Fibroblast of skin of back (primary cell): ENCODE measurements at regions not wholly inside any gene's neighbourhood (a gene's known extent, or its start where the extent isn't known, plus 50 kb on each side); places are given as distances from the start of the nearest gene placed in this dataset.
A peak's percentile ranks its signal among the peaks of the same experiment; 100 is the strongest.
"Not testable (repeated sequence)": the region's sequence is repeated elsewhere in the genome, so short reads cannot be mapped to it uniquely, and the experiment has no call there.

Experiments
- DNase-seq: peaks from one replicate; pipeline ENCODE4 v3.0.0-alpha.2; 2013

DNA sequence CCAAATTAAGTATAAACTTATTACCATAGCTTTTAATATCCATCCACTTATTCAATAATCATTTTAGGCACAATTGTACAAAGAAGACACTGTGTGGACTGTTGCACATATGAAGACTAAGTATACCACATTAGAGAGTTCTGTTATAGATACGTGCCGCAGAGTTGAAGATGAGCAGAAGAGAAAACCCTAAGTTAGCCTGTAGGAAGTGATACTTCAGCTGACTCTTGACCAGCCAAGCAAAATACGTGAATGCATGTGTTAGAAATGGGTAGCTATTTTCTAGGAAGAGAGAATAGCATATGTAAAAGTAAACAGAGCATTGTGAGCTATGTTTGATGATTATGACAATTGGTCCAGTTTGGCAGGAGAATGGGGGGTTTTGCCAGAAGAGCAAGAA is 272.0 kb upstream of the ATP11B start:
- DNase-seq: no peak

DNA sequence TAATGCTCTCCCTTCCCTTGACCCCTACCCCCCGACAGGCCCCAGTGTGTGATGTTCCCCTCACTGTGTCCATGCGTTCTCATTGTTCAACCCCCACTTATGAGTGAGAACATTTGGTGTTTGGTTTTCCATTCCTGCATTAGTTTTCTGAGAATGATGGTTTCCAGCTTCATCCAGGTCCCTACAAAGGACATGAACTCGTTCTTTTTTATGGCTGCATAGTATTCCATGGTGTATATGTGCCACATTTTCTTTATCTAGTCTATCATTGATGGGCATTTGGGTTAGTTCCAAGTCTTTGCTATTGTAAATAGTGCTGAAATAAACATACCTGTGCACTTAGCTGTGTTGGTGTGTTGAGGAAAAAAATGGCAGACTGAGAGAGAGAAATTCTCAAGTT is 269.9 kb upstream of the ATP11B start:
- not testable (repeated sequence) for DNase-seq

DNA sequence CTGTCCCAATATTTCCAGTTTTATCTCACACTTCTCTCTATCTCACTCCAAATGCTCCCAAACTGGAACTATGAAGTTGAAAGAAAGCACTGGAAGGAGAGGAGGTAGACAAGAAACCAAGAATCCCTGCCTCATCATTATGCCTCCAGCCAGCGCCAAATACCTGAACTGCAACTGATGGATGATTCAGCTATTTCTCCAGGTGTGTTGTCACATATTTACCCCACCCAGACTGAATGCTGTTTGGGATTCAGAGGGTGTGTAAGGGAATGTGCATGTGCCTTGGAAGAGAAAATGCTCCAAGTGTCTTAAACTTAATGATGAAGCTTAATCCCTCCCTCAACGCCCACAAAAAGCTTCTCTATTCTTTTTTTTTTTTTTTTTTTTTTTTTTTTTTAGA is 269.5 kb upstream of the ATP11B start:
- DNase-seq: no peak

DNA sequence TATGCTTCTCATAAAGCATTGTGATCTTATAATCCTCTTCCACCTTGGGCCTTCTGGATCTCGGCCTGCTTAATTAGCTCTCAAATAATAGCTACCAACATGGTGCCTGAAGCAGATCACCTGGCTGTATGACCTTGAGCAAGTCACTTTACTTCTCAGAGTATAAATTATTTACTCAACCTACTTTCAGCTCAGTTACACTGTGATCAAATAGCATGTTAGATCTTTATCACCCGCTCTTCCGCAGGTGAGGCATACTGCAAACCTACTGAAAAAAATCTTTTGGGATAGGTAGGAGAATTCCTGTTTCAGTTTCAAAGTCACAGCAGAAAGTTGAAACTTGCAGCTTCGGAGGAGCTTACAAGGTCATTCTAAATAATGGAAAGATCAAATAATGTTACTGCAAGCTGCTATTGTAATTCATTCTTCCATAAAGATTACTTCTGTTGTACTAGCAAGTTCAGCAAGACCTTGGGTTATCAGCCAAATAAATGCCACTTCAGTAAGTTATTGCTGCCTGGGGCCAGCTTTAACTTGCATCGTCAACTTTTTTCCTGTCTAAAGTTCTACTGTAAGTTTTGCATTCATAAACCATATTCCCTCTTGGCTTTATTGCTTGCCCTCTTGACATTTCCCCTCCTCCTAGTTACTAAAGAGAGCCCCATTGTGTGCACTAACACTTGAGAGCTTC is 268.4 kb upstream of the ATP11B start:
- no peak for DNase-seq

DNA sequence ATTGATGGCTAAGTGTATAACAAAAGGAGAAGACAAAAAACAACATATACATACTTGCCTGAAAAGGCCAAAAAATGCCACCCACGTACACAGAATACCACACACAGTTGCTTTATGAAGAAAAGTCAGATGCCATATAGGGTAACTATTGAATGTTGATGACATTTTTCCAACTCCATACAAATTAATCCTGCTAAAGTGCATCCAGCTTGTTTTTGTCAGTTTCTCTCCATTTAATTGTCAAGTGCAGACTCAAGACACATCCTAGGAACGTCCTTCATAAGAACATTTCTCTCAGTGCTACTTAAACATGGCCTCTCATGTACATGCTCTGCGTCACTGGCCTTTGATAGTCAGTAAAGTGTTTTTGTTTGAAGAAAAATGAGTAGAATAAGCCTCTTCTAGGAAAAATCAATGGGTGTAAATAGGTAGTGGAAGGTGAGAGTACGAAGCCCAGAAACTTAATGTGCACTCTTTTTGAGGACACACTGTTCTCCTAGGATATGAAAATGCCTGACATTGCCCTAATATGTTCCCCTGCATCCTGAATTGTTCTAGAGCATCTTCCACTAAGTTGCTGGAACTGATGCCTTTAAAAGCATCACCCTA is 267.4 kb upstream of the ATP11B start:
- DNase-seq: no peak

DNA sequence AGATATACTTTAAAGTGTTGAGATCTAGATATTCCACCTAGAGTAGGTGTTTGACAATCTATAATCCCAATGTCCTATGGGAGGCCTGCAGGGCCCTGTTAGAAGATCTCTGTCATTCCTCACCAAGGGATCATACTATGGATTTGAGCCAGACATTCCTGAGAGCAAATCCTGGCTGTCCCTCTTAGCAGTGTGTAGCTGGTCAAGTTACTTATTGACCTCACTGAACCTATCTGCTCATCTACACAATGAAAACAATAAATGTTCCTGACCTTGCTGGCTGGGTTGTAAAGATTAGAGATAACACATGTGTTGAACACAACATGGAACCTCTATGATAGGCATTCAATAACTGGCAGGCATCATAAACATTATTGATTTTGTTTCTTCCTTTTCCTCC is 265.6 kb upstream of the ATP11B start:
- DNase-seq: peak; percentile 34

DNA sequence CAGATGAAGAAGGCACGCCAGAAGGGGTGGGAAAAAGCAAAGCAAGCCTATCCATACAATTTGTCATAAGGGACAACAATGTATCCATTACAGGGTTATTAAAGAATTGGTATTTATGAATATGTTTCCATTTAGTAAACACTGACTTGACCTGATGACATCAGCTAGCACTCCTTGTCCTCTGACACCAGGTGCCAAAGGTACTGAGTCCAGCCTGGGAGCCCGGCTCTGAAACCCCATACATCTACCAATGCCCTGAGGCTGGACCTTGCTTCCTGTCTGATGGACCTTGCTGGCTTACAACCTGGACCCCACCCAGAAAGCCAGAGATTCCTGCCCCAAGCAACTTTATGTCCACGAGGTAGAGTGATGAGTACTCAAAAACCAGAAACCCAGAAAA is 263.0 kb upstream of the ATP11B start:
- DNase-seq: no peak

DNA sequence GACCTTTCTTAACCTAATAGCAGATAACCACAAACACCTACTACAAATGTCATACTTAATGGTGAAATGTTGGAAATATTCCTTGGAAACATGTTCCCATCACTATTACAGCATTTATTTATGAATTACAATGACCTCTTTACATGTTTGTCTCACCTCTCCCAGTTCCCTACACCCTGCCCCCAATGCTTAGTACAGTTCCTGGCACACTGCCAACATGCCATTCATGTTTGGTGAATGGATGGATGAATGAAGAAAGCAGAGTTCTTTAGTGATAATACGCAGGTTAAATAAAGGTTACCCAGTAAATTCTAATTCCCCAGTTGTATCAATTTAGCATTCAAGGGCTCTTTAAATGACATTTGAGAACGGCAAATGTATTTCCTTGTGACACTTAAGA is 259.9 kb upstream of the ATP11B start:
- DNase-seq: no peak

DNA sequence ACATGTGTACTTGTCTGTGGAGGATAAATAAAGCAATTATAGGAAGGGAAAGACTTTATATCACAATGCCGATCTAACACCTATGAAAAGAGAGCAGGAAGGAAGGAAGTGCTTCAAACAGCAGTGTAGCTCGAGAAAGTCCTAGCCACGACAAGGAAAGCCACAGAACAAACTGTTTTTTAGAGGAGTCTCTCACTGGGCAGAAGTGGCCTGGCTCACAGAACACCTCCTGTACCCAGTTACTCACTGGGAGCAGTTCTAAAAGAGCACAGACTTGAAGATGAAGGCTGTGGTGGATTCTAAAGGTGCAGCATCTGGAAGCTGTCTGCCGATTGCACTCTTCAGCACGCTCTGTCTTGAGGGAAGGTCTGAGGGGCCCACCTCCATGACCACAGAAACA is 248.8 kb upstream of the ATP11B start:
- no peak for DNase-seq

DNA sequence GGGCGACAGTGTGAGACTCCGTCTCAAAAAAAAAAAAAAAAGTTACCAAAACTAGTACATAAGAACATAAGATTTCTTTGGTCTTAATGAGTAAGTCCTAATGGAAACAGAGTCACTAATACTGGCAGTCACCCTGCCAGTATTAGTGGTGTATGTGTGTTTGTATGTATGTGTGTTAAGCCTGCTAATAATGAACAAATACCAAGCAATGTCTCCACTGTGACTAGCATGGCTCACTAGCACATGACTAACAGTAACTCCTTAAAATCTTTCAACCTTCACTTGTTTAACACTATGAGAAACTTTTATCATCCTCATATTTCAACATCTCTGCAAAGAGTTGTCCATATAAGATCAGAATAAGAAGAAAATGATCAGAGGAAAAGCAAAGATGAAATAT is 231.0 kb upstream of the ATP11B start:
- DNase-seq: no peak

DNA sequence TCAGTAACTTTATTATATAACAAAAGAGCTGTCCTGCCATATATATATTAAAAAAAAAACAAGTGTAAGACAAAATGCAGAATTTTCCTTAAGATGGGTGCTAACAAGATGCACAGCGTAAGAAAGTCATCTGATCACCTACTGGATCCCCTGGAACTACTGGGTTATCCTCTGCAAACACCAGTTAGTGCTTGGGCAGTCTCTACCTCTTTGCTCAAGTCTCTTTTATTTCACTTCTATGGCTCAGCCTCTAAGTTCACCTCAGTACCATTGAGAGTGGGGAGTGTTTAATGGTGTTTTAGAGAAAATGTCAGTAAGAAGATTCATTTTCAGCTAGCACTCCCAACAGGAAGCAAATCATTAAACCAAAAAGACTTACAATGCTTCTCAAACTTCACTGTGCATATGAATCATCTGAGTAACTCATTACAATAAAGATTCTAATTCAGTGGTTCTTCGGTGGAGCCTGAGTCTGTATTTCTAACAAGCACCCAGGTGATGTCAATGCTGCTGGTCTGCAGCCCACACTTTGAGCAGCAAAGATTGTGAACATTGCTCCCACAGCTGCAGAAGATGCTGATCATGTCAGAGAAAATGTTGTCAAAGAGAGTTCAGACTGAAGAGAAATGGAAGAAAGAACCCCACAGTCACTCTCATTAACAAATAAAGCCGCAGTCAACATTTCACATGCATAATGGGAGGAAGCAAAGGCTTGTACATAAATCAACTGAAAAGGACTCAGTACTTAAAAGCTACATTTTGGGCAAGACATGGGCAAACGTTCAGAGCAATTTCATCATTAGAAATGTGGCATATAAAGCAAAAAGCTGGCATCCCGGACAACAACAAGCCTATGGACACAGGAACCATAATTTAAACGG is 227.1 kb upstream of the ATP11B start:
- DNase-seq: no peak

DNA sequence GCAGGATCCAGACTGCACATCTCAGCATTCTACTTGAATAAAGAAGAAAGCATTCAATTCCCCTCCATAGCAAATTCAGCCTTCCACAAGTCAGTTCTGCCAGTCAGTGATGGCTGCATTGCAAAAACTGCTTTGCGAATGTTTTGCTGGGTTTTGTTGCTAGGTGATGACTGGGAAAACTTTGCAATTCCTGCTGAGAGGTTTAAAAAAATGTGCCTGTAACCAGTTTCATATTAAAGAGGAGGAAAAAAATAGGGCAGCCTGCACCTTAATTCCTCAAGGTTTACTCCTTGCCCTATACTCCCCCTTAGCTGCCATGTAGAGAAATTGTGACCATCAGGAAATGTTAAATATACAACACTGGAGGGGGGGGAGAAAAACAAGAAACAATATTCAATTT is 225.6 kb upstream of the ATP11B start:
- peak; percentile 26 for DNase-seq

DNA sequence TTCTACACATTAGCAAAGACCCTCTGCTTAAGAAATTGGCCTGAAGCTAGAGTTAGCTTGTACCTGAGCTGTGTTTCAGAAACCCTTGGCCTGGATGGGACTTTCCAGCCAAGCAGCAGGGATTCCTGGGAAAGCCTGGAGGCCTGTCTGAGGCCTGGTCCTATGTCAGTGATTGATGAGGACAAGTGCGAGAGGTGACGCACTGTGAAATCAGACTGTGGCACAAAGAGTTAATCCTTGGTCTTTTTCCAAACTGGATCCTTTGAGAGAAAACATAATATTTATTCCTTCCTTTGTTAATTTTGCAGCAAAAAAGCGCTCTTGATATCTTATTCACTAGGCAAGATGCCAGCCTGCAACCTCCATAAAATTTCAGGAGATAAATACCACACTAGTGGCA is 225.0 kb upstream of the ATP11B start:
- DNase-seq: no peak

DNA sequence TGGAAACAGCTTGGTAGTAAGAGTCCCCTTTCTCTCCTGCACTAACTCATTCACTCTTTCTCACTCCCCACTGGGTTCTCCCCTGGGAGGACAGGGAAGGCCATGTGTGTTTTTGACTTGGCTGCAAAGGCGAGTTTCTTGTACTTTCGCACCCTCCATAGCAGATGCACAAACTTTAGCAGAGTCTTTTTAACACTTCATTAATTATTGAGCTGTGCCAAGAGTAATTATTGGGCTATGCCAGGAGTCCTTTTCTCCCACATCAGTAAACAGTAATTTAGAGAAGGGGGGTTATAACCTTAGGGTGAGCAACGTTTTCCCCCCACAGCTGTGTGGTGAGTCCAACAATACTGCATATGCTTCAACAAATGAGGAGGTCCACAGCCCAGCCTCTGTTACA is 224.4 kb upstream of the ATP11B start:
- DNase-seq: no peak

DNA sequence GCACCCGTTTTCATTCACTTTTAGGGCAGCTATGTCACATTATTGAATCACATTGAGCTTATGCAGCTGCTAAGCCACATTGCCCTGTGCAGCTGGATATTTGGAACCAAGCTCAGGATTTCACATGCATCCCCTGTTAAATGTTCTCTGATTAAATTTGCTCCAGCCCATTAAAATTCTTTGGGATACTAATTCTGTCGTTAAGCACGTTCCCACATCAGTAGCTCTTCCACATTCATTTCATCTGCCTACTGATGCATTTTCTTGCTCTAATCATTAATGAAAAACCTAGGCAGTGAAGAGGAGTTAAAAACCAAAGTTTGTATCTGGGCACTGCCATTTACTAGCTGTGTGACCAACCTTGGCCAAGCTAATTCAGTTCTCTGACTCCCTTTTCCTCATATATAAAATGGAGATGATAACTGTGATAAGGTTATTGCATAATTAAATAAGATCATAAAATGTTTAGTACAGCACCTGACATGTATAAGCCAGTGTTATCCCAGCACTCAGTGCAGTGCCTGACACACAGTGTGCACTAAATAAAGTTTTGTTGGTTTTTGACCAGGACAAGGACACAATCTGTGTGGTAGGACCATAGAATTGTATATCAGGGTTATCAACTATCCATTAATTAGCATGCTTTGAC is 222.2 kb upstream of the ATP11B start:
- DNase-seq: no peak

DNA sequence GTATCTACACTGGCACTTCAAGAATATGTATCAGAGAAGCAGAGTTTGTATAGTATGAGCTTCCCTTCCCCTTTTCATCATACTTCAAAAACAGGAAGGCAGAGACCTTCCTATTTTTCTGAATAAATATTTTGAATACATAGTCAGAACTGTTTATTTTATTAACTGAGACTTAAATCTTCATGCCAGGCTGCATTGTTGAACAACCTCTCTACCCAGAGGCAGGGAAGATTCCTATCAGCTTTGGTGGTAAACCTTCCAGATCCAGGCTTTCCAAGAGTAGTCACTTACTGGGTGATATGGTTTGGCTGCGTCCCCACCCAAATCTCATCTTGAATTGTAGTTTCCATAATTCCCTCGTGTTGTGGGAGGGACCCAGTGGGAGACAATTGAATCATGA is 217.4 kb upstream of the ATP11B start:
- no peak for DNase-seq

DNA sequence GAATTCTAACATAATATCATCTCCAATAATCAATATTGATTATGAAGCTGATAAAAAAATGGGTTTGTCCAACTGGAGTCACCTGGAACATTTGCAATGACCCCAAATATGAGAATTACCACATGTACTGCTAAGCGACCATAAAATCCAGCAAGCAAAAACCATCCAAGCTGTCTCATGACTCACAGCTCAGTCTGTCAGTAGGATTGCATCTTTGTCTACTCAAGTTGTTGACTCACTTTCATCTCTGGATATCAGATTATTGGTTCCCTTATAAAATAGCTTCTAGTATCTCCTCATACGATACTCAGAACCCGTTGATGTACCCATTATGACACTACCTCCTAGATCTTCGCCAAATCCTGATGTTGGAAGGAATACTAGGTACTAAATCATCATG is 209.8 kb upstream of the ATP11B start:
- DNase-seq: no peak

DNA sequence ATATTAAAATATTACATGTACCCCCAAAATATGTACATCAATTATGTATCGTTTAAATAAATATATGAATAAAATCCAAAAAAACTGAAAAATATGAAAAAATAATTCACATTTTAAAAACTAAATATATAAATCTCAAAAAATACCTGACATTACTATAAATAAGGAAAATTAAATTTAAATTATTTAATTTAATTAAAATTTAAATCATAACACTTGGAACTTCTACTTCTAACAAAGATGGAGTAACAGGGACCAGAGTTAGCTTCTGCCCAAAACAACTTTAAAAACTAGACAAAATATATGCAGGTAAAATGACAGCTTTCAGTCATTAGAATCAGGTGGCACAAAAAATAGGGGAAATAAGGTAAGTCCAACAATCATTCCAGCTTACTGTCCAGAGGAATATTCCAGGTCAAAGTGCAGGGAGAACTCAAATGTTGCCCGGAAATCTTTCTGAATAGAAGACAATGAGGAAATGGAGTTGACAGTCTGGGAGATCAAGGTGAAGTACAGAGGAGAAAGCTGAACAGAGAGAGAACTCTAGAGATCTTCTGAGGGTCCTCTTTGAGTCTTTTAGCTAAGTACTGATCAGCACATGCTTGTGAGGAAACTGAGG is 207.7 kb upstream of the ATP11B start:
- no peak for DNase-seq

DNA sequence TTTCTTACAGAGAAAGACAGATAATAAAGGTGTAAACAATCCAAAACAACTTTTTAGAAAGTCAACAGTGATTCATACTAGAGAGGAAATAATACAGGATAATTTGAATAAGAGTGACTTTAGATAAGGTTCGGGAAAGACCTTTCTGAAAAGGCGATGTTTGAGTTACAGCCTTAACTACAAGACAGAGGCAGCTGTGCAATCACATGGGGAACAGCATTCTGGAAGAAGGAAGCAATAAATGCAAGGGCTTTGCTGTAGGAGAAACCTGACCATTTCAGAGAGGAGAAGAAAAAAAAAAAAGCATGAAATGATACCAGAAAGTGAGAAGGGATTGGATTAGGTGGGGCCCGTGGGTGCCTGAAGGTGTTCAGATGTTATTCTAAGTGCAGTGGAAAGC is 200.6 kb upstream of the ATP11B start:
- DNase-seq: no peak

DNA sequence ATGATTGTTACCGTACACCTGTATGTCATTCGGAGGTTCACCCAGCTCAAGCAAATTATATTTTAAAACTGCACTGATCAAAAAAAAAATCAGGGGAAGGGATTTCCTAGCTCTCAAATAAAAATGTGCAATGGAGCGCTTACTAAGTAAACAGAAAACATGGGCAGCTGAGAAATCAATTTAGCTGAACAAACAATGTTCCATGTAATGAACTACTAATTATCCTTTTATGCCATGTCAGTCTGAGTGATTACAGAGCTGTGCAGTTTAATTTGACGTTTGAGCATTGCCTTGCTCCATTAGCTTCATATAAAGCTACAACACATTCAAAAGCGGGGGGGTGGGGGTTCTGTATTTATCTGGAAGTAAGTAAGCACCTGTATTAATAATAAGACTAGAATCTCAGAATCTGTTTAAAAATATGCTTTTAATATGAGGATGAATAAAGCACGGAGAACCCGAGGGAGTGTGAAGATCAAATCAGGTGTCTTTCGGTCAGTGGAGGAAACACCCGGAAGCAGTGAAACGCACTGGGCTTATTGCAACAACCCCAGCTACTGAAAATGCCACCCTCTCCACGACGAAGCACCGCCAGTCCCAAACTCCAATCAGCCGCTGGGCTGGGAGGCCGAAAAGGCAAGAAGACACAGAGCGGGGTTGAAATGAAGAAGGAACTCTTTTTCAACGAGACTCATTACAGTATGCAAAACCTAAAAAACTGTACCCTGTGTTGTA is 196.5 kb upstream of the ATP11B start:
- DNase-seq: no peak

DNA sequence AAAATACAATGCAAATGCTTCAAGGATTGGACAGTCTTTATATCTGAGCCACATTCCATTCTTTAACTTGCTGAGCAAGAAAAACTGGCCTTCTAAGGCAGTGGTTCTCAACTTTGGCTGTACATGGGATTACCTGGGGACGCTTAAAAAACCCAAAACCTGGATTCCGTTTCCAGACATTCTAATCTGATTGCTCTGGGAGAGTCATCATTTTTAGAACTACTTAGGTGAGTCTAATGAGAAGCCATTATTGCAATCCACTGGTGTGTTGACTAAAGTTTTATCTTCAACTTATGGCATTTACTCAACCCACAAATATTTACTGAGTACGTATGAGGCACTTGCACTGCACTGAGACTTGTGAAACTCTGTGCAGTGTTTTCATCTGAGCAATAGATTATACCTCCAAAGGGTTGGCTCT is 195.7 kb upstream of the ATP11B start:
- DNase-seq: no peak

DNA sequence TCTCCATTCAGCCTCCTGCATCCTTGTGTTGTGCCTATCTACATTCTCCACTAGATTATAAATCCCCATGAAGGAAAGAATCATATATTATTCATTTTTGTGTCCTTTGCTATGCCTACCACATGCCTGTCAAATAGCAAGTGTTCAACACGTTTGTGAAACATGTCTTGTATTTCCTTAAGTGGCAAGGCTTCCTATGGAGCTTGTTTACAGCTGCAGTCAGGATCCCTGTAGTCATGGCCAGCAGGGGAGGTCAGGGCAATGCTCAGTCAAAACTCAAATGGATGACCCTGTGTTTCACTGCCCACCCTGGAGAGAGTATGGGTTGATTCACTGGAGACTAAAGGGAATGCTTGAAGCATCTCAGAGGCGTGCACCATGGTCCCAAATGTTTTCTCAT is 191.7 kb upstream of the ATP11B start:
- no peak for DNase-seq
